ENCODE measurements at regions not wholly inside any gene's neighbourhood (a gene's known extent, or its start where the extent isn't known, plus 50 kb on each side); places are given as distances from the start of the nearest gene placed in this dataset.
"Not testable (repeated sequence)": the region's sequence is repeated elsewhere in the genome, so short reads cannot be mapped to it uniquely, and the experiment has no call there.

DNA sequence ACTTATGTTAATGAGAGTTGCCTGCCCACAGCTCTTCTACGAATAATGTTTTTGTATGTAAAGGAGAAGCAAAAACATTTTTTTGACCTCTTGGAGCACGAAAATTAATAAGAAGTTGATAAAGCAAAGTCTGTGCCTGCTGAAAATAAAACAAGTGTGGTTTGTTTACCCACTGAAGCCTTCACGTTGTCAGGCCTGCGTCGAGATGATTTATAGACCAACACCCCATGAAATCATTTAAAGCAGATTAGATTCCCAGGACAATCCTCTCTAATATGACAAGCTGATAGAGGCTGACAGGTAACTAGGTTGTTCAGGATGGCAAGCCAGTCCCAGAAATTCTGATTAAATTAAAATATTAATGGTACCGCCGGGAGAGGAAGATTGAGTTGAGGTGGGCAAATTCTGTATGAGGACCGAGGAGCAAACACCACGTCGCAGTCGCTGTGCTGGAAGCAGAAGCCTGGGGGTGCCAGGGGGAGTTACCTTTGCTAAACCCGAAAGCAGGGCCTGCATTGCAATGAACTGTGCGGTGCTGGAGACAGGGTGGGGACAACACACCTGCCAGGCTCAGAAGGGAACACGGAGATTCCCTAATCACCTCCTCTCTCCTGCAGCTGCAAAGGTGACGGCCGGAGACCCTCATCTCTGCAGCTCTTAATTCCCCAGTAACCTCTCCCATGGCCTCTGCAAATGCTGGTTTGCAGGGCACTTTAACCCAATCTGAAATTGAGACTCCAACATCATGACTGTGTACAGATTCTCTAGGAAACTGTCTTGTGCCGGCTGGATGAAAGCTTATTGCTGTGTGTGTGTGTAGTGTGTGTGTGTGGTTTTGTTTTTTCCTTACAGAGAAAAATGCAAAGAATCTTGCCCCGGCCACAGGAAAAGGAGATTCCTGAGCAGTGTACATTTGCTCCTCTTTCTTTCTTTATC, 2805.9 kb downstream of the RPIA start:
- 37 to 47% methylated on average over 7 to 13 of the region's 18 CpGs for WGBS, 2 donors
- peaks cover 12 to 18% of the 10 kb centered on the region in 2 donors for H3K9me3 ChIP-seq (ENCODE audit: control insufficient read depth in 2 of 2, insufficient read depth in 1 of 2, low read depth in 1 of 2, low read length in 1 of 2)
- not testable (repeated sequence) for H3K36me3 ChIP-seq (ENCODE audit: control insufficient read depth in 2 of 2, insufficient read depth in 2 of 2, low read length in 1 of 2); H3K4me3 ChIP-seq (ENCODE audit: low read depth in 1 of 2, low read length in 2 of 2); H3K27ac ChIP-seq (ENCODE audit: low read depth in 2 of 2, low read length in 1 of 2); H3K4me1 ChIP-seq (ENCODE audit: control insufficient read depth in 2 of 2, insufficient read depth in 2 of 2, low read length in 1 of 2); H3K27me3 ChIP-seq (ENCODE audit: control insufficient read depth in 1 of 2, insufficient read depth in 2 of 2, low read length in 2 of 2)

DNA sequence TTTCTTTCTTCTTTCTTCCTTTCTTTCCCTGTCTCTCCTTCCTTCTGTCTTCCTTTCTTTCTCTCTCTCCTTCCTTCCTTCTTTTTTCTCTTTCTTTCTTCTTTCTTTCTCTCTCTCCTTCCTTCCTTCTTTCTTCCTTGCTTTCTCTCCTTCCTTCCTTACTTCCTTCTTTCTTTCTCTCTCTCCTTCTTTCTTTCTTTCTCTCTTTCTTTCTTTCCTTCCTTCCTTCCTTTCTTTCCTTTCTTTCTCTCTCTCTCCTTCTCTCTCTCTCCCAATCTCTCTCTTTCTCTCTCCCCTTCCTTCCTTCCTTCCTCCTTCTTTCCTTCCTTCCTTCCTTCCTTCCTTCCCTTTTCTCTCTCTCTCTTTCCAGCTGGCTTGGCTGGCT, 2806.6 kb downstream of the RPIA start:
- not testable (repeated sequence) for H3K36me3 ChIP-seq (ENCODE audit: control insufficient read depth in 2 of 2, insufficient read depth in 2 of 2, low read length in 1 of 2); H3K27ac ChIP-seq (ENCODE audit: low read depth in 2 of 2, low read length in 1 of 2); H3K27me3 ChIP-seq (ENCODE audit: control insufficient read depth in 1 of 2, insufficient read depth in 2 of 2, low read length in 2 of 2); H3K4me3 ChIP-seq (ENCODE audit: low read depth in 1 of 2, low read length in 2 of 2); H3K4me1 ChIP-seq (ENCODE audit: control insufficient read depth in 2 of 2, insufficient read depth in 2 of 2, low read length in 1 of 2)
- H3K9me3 ChIP-seq (ENCODE audit: control insufficient read depth in 2 of 2, insufficient read depth in 1 of 2, low read depth in 1 of 2, low read length in 1 of 2), result peaks cover 12 to 18% of the 10 kb centered on the region in 2 donors

DNA sequence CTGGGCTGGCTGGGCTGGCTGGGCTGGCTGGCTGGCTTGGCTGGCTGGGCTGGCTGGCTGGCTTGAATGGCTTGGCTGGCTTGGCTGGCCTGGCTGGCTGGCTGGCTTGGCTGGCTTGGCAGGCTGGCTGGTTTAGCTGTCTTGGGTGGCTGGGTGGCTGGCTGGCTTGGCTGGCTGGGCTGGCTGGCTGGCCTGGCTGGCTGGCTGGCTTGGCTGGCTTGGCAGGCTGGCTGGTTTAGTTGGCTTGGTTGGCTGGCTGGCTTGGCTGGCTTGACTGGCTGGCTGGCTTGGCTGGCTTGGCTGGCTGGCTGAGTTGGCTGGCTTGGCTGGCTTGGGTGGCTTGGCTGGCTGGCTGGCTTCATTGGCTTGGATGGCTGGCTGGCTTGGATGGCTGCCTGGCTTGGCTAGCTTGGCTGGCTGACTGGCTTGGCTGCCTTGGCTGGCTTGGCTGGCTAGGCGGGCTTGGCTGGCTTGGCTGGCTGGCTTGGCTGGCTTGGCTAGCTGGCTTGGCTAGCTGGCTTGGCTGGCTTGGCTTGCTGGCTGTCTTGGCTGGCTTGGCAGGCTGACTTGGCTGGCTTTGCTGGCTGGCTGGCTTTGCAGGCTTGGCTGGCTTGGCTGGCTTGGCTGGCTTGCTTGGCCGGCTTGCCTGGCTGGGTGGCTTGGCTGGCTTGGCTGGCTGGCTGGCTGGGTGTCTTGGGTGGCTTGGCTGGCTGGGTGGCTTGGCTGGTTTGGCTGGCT, 2807.2 kb downstream of the RPIA start:
- H3K27ac ChIP-seq (ENCODE audit: low read depth in 2 of 2, low read length in 1 of 2); H3K27me3 ChIP-seq (ENCODE audit: control insufficient read depth in 1 of 2, insufficient read depth in 2 of 2, low read length in 2 of 2); H3K36me3 ChIP-seq (ENCODE audit: control insufficient read depth in 2 of 2, insufficient read depth in 2 of 2, low read length in 1 of 2); H3K4me3 ChIP-seq (ENCODE audit: low read depth in 1 of 2, low read length in 2 of 2); H3K4me1 ChIP-seq (ENCODE audit: control insufficient read depth in 2 of 2, insufficient read depth in 2 of 2, low read length in 1 of 2): not testable (repeated sequence)
- 50 to 51% methylated on average over 2 of the region's 2 CpGs for WGBS, 2 donors
- peaks cover 12 to 18% of the 10 kb centered on the region in 2 donors for H3K9me3 ChIP-seq (ENCODE audit: control insufficient read depth in 2 of 2, insufficient read depth in 1 of 2, low read depth in 1 of 2, low read length in 1 of 2)

DNA sequence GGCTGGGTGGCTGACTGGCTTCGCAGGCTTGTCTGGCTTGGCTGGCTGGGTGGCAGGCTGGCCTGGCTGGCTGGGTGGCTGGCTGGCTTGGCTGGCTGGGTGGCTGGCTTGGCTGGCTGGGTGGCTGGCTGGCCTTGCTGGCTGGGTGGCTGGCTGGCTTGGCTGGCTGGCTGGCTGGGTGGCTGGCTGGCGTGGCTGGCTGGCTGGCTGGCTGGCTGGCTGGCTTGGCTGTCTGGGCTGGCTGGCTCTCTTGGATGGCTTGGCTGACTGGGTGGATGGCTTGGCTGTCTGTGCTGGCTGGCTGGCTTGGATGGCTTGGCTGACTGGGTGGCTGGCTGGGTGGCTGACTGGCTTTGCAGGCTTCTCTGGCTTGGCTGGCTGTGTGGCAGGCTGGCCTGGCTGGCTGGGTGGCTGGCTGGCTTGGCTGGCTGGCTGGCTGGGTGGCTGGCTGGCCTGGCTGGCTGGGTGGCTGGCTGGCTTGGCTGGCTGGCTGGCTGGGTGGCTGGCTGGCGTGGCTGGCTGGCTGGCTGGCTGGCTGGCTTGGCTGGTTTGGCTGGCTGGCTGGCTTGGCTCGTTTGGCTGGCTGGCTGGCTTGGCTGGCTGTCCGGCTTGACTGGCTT, 2808.1 kb downstream of the RPIA start:
- WGBS, 2 donors, result 47% methylated on average over 5 of the region's 5 CpGs
- H3K4me1 ChIP-seq (ENCODE audit: control insufficient read depth in 2 of 2, insufficient read depth in 2 of 2, low read length in 1 of 2); H3K27me3 ChIP-seq (ENCODE audit: control insufficient read depth in 1 of 2, insufficient read depth in 2 of 2, low read length in 2 of 2); H3K36me3 ChIP-seq (ENCODE audit: control insufficient read depth in 2 of 2, insufficient read depth in 2 of 2, low read length in 1 of 2); H3K27ac ChIP-seq (ENCODE audit: low read depth in 2 of 2, low read length in 1 of 2); H3K4me3 ChIP-seq (ENCODE audit: low read depth in 1 of 2, low read length in 2 of 2): not testable (repeated sequence)
- H3K9me3 ChIP-seq (ENCODE audit: control insufficient read depth in 2 of 2, insufficient read depth in 1 of 2, low read depth in 1 of 2, low read length in 1 of 2), result peaks cover 12 to 24% of the 10 kb centered on the region in 2 donors

DNA sequence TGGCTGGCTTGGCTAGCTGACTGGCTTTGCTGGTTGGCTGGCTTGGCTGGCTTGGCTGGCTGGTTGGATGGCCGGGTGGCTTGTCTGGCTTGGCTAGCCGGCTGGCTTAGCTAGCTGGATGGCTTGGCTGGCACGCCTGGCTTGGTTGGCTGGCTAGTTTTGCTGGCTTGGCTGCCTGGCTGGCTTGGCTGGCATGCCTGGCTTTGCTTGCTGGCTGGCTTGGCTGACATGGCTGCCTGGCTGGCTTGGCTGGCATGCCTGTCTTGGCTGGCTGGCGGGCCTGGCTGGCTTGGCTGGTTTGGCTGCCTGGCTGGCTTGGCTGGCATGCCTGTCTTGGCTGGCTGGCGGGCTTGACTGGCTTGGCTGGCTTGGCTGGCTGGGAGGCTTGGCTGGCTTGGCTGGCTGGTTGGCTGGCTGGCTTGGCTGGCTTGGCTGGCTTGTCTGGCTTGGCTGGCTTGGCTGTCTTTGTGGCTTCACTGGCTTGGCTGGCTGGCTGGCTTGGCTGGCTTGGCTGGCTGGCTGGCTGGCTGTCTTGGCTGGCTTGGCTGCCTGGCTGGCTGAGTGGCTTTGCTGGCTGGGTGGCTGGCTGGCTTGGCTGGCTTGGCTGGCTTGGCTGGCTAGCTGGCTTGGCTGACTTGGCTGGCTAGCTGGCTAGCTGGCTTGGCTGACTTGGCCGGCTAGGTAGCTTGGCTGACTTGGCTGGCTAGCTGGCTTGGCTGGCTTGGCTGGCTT, 2808.9 kb downstream of the RPIA start:
- peaks cover 12 to 24% of the 10 kb centered on the region in 2 donors for H3K9me3 ChIP-seq (ENCODE audit: control insufficient read depth in 2 of 2, insufficient read depth in 1 of 2, low read depth in 1 of 2, low read length in 1 of 2)
- not testable (repeated sequence) for H3K4me3 ChIP-seq (ENCODE audit: low read depth in 1 of 2, low read length in 2 of 2); H3K27ac ChIP-seq (ENCODE audit: low read depth in 2 of 2, low read length in 1 of 2); H3K4me1 ChIP-seq (ENCODE audit: control insufficient read depth in 2 of 2, insufficient read depth in 2 of 2, low read length in 1 of 2); H3K36me3 ChIP-seq (ENCODE audit: control insufficient read depth in 2 of 2, insufficient read depth in 2 of 2, low read length in 1 of 2); H3K27me3 ChIP-seq (ENCODE audit: control insufficient read depth in 1 of 2, insufficient read depth in 2 of 2, low read length in 2 of 2)
- 61 to 76% methylated on average over 5 to 6 of the region's 6 CpGs for WGBS, 2 donors

DNA sequence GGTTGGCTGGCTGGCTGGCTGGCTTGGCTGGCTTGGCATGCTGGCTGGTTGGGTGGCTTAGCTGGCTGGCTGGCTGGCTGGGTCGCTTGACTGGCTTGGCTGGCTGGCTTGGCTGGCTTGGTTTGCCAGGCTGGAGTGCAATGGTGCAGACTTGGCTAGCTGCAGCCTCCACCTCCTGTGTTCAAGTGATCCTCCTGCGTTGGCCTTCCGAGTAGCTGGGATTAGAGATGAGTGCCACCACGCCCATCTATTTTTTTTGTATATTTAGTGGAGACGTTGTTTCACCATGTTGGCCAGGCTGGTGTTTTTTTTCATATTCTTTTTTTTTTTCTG, 2809.5 kb downstream of the RPIA start:
- not testable (repeated sequence) for H3K4me1 ChIP-seq (ENCODE audit: control insufficient read depth in 2 of 2, insufficient read depth in 2 of 2, low read length in 1 of 2); H3K27ac ChIP-seq (ENCODE audit: low read depth in 2 of 2, low read length in 1 of 2); H3K4me3 ChIP-seq (ENCODE audit: low read depth in 1 of 2, low read length in 2 of 2); H3K36me3 ChIP-seq (ENCODE audit: control insufficient read depth in 2 of 2, insufficient read depth in 2 of 2, low read length in 1 of 2); H3K27me3 ChIP-seq (ENCODE audit: control insufficient read depth in 1 of 2, insufficient read depth in 2 of 2, low read length in 2 of 2)
- H3K9me3 ChIP-seq (ENCODE audit: control insufficient read depth in 2 of 2, insufficient read depth in 1 of 2, low read depth in 1 of 2, low read length in 1 of 2), result peaks cover 12 to 24% of the 10 kb centered on the region in 2 donors
- WGBS, 2 donors, result 85 to 88% methylated on average over 5 of the region's 5 CpGs

DNA sequence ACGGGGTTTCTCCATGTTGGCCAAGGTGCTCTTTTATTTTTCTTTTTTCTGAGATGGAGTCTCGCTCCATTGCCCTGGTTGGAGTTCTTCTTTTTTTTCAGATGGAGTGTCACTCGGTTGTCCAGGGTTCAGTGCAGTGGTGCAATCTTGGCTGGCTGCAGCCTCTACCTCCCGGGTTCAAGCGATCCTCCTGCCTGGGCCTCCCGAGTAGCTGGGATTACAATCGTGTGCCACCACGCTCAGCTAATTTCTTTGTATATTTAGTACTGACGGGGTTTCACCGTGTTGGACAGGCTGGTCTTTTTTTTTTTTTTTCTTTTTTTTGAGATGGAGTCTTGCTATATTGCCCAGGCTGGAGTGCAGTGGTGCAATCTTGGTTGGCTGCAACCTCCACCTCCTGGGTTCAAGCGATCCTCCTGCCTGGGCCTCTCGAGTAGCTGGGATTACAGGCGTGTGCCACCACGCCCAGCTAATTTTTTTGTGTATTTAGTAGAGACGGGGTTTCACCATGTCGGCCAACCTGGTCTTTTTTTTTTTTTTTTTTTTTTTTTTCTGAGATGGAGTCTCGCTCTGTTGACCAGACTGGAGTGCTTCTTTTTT, 2810.1 kb downstream of the RPIA start:
- not testable (repeated sequence) for H3K27me3 ChIP-seq (ENCODE audit: control insufficient read depth in 1 of 2, insufficient read depth in 2 of 2, low read length in 2 of 2)

DNA sequence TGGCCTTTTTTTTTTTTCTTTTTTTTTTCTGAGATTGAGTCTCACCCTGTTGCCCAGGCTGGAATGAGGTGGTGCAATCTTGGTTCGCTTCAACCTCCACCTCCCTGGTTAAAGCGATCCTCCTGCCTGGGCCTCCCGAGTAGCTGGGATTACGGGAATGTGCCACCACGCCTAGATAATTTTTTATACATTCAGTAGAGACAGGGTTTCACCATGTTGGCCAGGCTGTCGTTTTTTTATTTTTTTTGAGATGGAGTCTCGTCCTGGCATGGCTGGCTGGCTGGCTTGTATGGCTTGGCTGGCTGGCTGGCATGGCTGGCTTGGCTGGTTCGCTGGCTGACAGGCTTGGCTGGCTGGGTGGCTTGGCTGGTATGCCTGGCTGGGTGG, 2812.1 kb downstream of the RPIA start:
- H3K27ac ChIP-seq (ENCODE audit: low read depth in 2 of 2, low read length in 1 of 2); H3K4me1 ChIP-seq (ENCODE audit: control insufficient read depth in 2 of 2, insufficient read depth in 2 of 2, low read length in 1 of 2); H3K4me3 ChIP-seq (ENCODE audit: low read depth in 1 of 2, low read length in 2 of 2); H3K27me3 ChIP-seq (ENCODE audit: control insufficient read depth in 1 of 2, insufficient read depth in 2 of 2, low read length in 2 of 2); H3K36me3 ChIP-seq (ENCODE audit: control insufficient read depth in 2 of 2, insufficient read depth in 2 of 2, low read length in 1 of 2): not testable (repeated sequence)
- H3K9me3 ChIP-seq (ENCODE audit: control insufficient read depth in 2 of 2, insufficient read depth in 1 of 2, low read depth in 1 of 2, low read length in 1 of 2), result peaks cover 12 to 23% of the 10 kb centered on the region in 2 donors
- WGBS, 2 donors, result 65 to 77% methylated on average over 7 of the region's 8 CpGs

More for the DNA sequence above, 2810.1 kb downstream of the RPIA start:
- 96% methylated on average over 14 to 15 of the region's 17 CpGs for WGBS, 2 donors
- H3K9me3 ChIP-seq (ENCODE audit: control insufficient read depth in 2 of 2, insufficient read depth in 1 of 2, low read depth in 1 of 2, low read length in 1 of 2), result peaks cover 12 to 24% of the 10 kb centered on the region in 2 donors
- not testable (repeated sequence) for H3K27ac ChIP-seq (ENCODE audit: low read depth in 2 of 2, low read length in 1 of 2); H3K4me3 ChIP-seq (ENCODE audit: low read depth in 1 of 2, low read length in 2 of 2); H3K36me3 ChIP-seq (ENCODE audit: control insufficient read depth in 2 of 2, insufficient read depth in 2 of 2, low read length in 1 of 2); H3K4me1 ChIP-seq (ENCODE audit: control insufficient read depth in 2 of 2, insufficient read depth in 2 of 2, low read length in 1 of 2)

All from esophagus (tissue), 2 donors.